SU-DHL-6 (cell line): ENCODE measurements at regions not wholly inside any gene's neighbourhood (a gene's known extent, or its start where the extent isn't known, plus 50 kb on each side); places are given as distances from the start of the nearest gene placed in this dataset.

Experiments used
- H2AFZ ChIP-seq: fragments of 200-600 bp; sonication (generic); 2 replicates; pipeline ENCODE4 v1.6.1; 2014; ENCODE audit warnings: low read depth, mild to moderate bottlenecking, moderate library complexity, mixed read lengths, antibody characterized with exemption, low read length; ENCODE audit not compliant: severe bottlenecking
- H3F3A ChIP-seq: fragments of 200-600 bp; shearing (Covaris generic); 2 replicates; pipeline ENCODE4 v1.6.0; 2016; ENCODE audit warnings: antibody characterized with exemption, mild to moderate bottlenecking; ENCODE audit not compliant: insufficient read depth
- H3K27ac ChIP-seq: fragments of 200-600 bp; sonication (generic); 2 replicates; pipeline ENCODE4 v1.5.1; 2016; ENCODE audit warnings: low read depth, mild to moderate bottlenecking, low read length, moderate library complexity, mixed read lengths
- H3K27me3 ChIP-seq: fragments of 200-600 bp; sonication (generic), shearing (Covaris generic); 2 replicates; pipeline ENCODE4 v1.6.0; 2014; ENCODE audit warnings: mild to moderate bottlenecking, low read length
- H3K36me3 ChIP-seq: fragments of 200-600 bp; sonication (generic); 2 replicates; pipeline ENCODE4 v1.6.1; 2014; ENCODE audit warnings: mild to moderate bottlenecking, low read length, mixed read lengths
- H3K4me2 ChIP-seq: fragments of 300-600, 200-600 bp; shearing (Covaris generic), sonication (generic); 2 replicates; pipeline ENCODE4 v1.6.0; 2014; ENCODE audit warnings: low read length, low read depth, mild to moderate bottlenecking; ENCODE audit not compliant: poor library complexity, severe bottlenecking
- H3K4me3 ChIP-seq: fragments of 200-600 bp; sonication (generic); 2 replicates; pipeline ENCODE4 v1.5.1; 2014; ENCODE audit warnings: antibody characterized with exemption, low read length, mild to moderate bottlenecking, mixed read lengths; ENCODE audit not compliant: insufficient read depth, poor library complexity, severe bottlenecking
- H3K79me2 ChIP-seq: fragments of 200-600 bp; sonication (generic); 2 replicates; pipeline ENCODE4 v1.6.1; 2014; ENCODE audit warnings: mild to moderate bottlenecking, low read length, moderate library complexity; ENCODE audit not compliant: insufficient read depth
- H3K9ac ChIP-seq: fragments of 200-600 bp; sonication (generic); 2 replicates; pipeline ENCODE4 v1.7.0; 2014; ENCODE audit warnings: mild to moderate bottlenecking, low read length
- H3K9me2 ChIP-seq: fragments of 200-600 bp; sonication (generic); replicated peaks from 2 replicates; pipeline ENCODE4 v1.6.1; 2014; ENCODE audit warnings: low read length; ENCODE audit not compliant: insufficient read depth
- H3K9me3 ChIP-seq: fragments of 200-600 bp; sonication (generic); 2 replicates; pipeline ENCODE4 v1.6.1; 2014; ENCODE audit warnings: low read length, mixed read lengths; ENCODE audit not compliant: insufficient read depth
- H4K20me1 ChIP-seq: fragments of 200-600 bp; sonication (generic); 2 replicates; pipeline ENCODE4 v1.6.1; 2014; ENCODE audit warnings: low read depth, mild to moderate bottlenecking, antibody characterized with exemption, low read length, moderate library complexity, mixed read lengths
- CTCF ChIP-seq: fragments of 200-600 bp; sonication (generic); IDR thresholded peaks from one replicate; pipeline ENCODE4 v1.5.1; 2017; ENCODE audit warnings: antibody characterized with exemption, mild to moderate bottlenecking, low read length, moderate library complexity; ENCODE audit not compliant: insufficient read depth, poor library complexity, severe bottlenecking
- EZH2phosphoT487 ChIP-seq: fragments of 200-600 bp; sonication (generic), shearing (Covaris generic); conservative IDR thresholded peaks from 2 replicates; pipeline ENCODE4 v1.6.1; 2018; ENCODE audit warnings: mild to moderate bottlenecking, antibody characterized with exemption, low read length, moderate library complexity, mixed read lengths

- Histone ChIP-seq H2AFZ (no peak overlapping the region), H3K27ac (no peak overlapping the region)
Observed at GRCh38 chr17:33469421-33469820, 176.3 kb upstream of the ASIC2 start.

GRCh38 chr17:33469911-33470310, 176.8 kb upstream of the ASIC2 start:
- Histone ChIP-seq H3K4me2 (no peak overlapping the region), H3F3A (no peaks in the 10 kb centered on the region), H2AFZ (no peak overlapping the region), H3K9me3 (no peaks in the 10 kb centered on the region), H3K27me3 (no peaks in the 10 kb centered on the region), H3K79me2 (no peaks in the 10 kb centered on the region), H3K36me3 (no peaks in the 10 kb centered on the region), H3K9ac (no peak overlapping the region), H3K4me3 (no peak overlapping the region), H4K20me1 (no peaks in the 10 kb centered on the region), H3K9me2 (no peaks in the 10 kb centered on the region), H3K27ac (no peak overlapping the region)
- no peak for TF ChIP-seq CTCF

More at GRCh38 chr17:33469421-33469820, 176.3 kb upstream of the ASIC2 start:
- Histone ChIP-seq H3K9me2 (no peaks in the 10 kb centered on the region), H4K20me1 (no peaks in the 10 kb centered on the region), H3K4me2 (no peak overlapping the region), H3K79me2 (no peaks in the 10 kb centered on the region), H3F3A (no peaks in the 10 kb centered on the region), H3K27me3 (no peaks in the 10 kb centered on the region), H3K9me3 (no peaks in the 10 kb centered on the region), H3K9ac (no peak overlapping the region), H3K36me3 (no peaks in the 10 kb centered on the region), H3K4me3 (no peak overlapping the region)
- TF ChIP-seq CTCF (no peak), EZH2phosphoT487 (no peak)

- no peaks in the 10 kb centered on the region for H3K79me2 ChIP-seq
- no peaks in the 10 kb centered on the region for H3K9me3 ChIP-seq
- H3F3A ChIP-seq, result no peaks in the 10 kb centered on the region
- TF ChIP-seq EZH2phosphoT487, result no peak
- TF ChIP-seq CTCF, result no peak
- H2AFZ ChIP-seq, result no peak overlapping the region
- no peaks in the 10 kb centered on the region for H4K20me1 ChIP-seq
- no peaks in the 10 kb centered on the region for H3K9me2 ChIP-seq
- no peak overlapping the region for H3K4me2 ChIP-seq
- H3K9ac ChIP-seq, result no peak overlapping the region
- H3K4me3 ChIP-seq, result no peak overlapping the region
- no peaks in the 10 kb centered on the region for H3K27me3 ChIP-seq
- H3K27ac ChIP-seq, result no peak overlapping the region
- H3K36me3 ChIP-seq, result no peaks in the 10 kb centered on the region
Observed at GRCh38 chr17:33473061-33473460, 180.0 kb upstream of the ASIC2 start.

GRCh38 chr17:33474789-33475188, 181.7 kb upstream of the ASIC2 start:
- Histone ChIP-seq H3K9me3 (no peaks in the 10 kb centered on the region), H4K20me1 (no peaks in the 10 kb centered on the region), H2AFZ (no peak overlapping the region), H3K27ac (no peak overlapping the region), H3F3A (no peaks in the 10 kb centered on the region), H3K4me3 (no peak overlapping the region), H3K4me2 (no peak overlapping the region), H3K36me3 (no peaks in the 10 kb centered on the region), H3K9ac (no peak overlapping the region), H3K79me2 (no peaks in the 10 kb centered on the region), H3K27me3 (no peaks in the 10 kb centered on the region), H3K9me2 (no peaks in the 10 kb centered on the region)
- TF ChIP-seq CTCF (no peak), EZH2phosphoT487 (no peak)
